Keratinocyte (primary cell): ENCODE measurements at regions not wholly inside any gene's neighbourhood (a gene's known extent, or its start where the extent isn't known, plus 50 kb on each side); places are given as distances from the start of the nearest gene placed in this dataset.

Experiments
- EZH2 ChIP-seq: IDR thresholded peaks from one replicate; pipeline ENCODE4 v1.6.1; 2012; ENCODE audit warnings: inconsistent platforms, mild to moderate bottlenecking, low read length, moderate library complexity
- TF ChIP-seq, protein P1 (sequence below), 3 experiments: IDR thresholded peaks in 1 of 3; conservative IDR thresholded peaks in 1 of 3; optimal IDR thresholded peaks in 1 of 3; 2 replicates in 2 of 3; 3 replicates in 1 of 3; pipeline versions ENCODE3 to v1.5.1; 2011; ENCODE audit warnings: low read length in 3 of 3, mild to moderate bottlenecking in 3 of 3, moderate library complexity in 2 of 3, control low read depth in 1 of 3, inconsistent platforms in 1 of 3; ENCODE audit not compliant: insufficient read depth in 2 of 3; ENCODE audit errors: extremely low read depth in 1 of 3

DNA sequence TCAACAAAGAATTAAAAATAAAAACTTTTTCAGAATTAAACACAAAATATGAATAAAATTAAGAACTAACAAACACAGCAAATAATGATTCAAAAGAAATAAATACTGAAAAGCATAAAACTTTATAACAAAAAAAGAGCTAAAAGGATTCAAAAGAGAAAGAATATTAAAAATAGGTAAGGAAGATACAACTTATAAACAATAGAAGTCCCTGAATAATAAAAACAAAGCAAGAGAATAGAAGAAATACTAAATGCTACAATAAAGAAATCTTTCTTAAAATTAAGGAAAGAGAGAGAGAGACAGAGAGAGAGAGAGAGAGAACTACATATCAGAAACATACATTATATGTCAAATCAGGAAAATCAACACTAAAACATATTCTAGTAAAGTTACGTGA, 619.9 kb upstream of the SLIT2 start:
- TF ChIP-seq, protein P1, sequence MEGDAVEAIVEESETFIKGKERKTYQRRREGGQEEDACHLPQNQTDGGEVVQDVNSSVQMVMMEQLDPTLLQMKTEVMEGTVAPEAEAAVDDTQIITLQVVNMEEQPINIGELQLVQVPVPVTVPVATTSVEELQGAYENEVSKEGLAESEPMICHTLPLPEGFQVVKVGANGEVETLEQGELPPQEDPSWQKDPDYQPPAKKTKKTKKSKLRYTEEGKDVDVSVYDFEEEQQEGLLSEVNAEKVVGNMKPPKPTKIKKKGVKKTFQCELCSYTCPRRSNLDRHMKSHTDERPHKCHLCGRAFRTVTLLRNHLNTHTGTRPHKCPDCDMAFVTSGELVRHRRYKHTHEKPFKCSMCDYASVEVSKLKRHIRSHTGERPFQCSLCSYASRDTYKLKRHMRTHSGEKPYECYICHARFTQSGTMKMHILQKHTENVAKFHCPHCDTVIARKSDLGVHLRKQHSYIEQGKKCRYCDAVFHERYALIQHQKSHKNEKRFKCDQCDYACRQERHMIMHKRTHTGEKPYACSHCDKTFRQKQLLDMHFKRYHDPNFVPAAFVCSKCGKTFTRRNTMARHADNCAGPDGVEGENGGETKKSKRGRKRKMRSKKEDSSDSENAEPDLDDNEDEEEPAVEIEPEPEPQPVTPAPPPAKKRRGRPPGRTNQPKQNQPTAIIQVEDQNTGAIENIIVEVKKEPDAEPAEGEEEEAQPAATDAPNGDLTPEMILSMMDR (optimal IDR thresholded peaks at IDR 0.05 in 1 of 3, IDR thresholded peaks at IDR 0.05 in 1 of 3, conservative IDR thresholded peaks at IDR 0.05 in 1 of 3; ENCODE audit: extremely low read depth in 1 of 3, insufficient read depth in 2 of 3, low read length in 3 of 3): no peak
- no peak for TF ChIP-seq EZH2
